Fibroblast of lung (primary cell): ENCODE measurements at regions not wholly inside any gene's neighbourhood (a gene's known extent, or its start where the extent isn't known, plus 50 kb on each side); places are given as distances from the start of the nearest gene placed in this dataset.

Source experiments
- DNase-seq, 2 donors: peaks; one replicate each; pipeline versions ENCODE4 v3.0.0 to v3.0.0-alpha.2; 2010; ENCODE audit warnings: low read depth in 2 of 2
- H2AFZ ChIP-seq: 2 replicates; pipeline ENCODE4 v1.5.1; 2012; ENCODE audit warnings: low read length, control low read depth, inconsistent platforms
- H3K27ac ChIP-seq: 2 replicates; pipeline ENCODE4 v1.5.1; 2011; ENCODE audit warnings: low read length, control low read depth; ENCODE audit not compliant: insufficient read depth
- H3K27me3 ChIP-seq: 2 replicates; pipeline ENCODE4 v1.5.1; 2011; ENCODE audit warnings: mild to moderate bottlenecking, low read length; ENCODE audit not compliant: control insufficient read depth, insufficient read depth
- H3K36me3 ChIP-seq: 2 replicates; pipeline ENCODE4 v1.5.1; 2011; ENCODE audit warnings: low read length; ENCODE audit not compliant: control insufficient read depth, insufficient read depth
- H3K4me1 ChIP-seq: 2 replicates; pipeline ENCODE4 v1.5.1; 2011; ENCODE audit warnings: low read length; ENCODE audit not compliant: control insufficient read depth, insufficient read depth; ENCODE audit errors: extremely low read depth
- H3K4me2 ChIP-seq: 2 replicates; pipeline ENCODE4 v1.5.1; 2011; ENCODE audit warnings: low read length, control low read depth; ENCODE audit not compliant: insufficient read depth; ENCODE audit errors: extremely low read depth
- H3K4me3 ChIP-seq, 4 experiments: fragments of 200-600 bp in 1 of 4; sonication (generic) in 1 of 4; replicated peaks in 1 of 4; 2 replicates each; pipeline ENCODE4 v1.5.1; 2011 to 2016; ENCODE audit warnings: low read length in 4 of 4, low read depth in 3 of 4, mild to moderate bottlenecking in 3 of 4, control low read depth in 2 of 4, inconsistent platforms in 1 of 4, mixed read lengths in 1 of 4; ENCODE audit not compliant: insufficient read depth in 1 of 4; ENCODE audit errors: control extremely low read depth in 1 of 4
- H3K79me2 ChIP-seq: 2 replicates; pipeline ENCODE4 v1.5.1; 2012; ENCODE audit warnings: mild to moderate bottlenecking, low read length, inconsistent platforms; ENCODE audit not compliant: control insufficient read depth, insufficient read depth
- H3K9ac ChIP-seq: 2 replicates; pipeline ENCODE4 v1.5.1; 2011; ENCODE audit warnings: mild to moderate bottlenecking, low read length, control low read depth; ENCODE audit not compliant: insufficient read depth
- H3K9me3 ChIP-seq: 2 replicates; pipeline ENCODE4 v1.5.1; 2012; ENCODE audit warnings: low read depth, low read length; ENCODE audit not compliant: control insufficient read depth, insufficient read depth
- H4K20me1 ChIP-seq: 2 replicates; pipeline ENCODE4 v1.5.1; 2011; ENCODE audit warnings: low read length; ENCODE audit not compliant: control insufficient read depth, insufficient read depth; ENCODE audit errors: extremely low read depth
- CTCF ChIP-seq, 2 donors: IDR thresholded peaks in 1 of 2; conservative IDR thresholded peaks in 1 of 2; 1 replicate in 1 of 2; 2 replicates in 1 of 2; pipeline ENCODE4 v1.5.1; 2011 to 2012; ENCODE audit warnings: low read length in 2 of 2, control low read depth in 1 of 2, inconsistent platforms in 1 of 2, low read depth in 1 of 2, mild to moderate bottlenecking in 1 of 2
- EZH2 ChIP-seq: IDR thresholded peaks from 2 replicates; pipeline ENCODE4 v1.5.1; 2012; ENCODE audit warnings: low read length, control low read depth, mild to moderate bottlenecking; ENCODE audit errors: missing control alignments

- Histone ChIP-seq H3K27me3 (no peaks in the 10 kb centered on the region), H3K79me2 (no peaks in the 10 kb centered on the region), H3K27ac (no peak overlapping the region), H4K20me1 (no peaks in the 10 kb centered on the region), H3K9me3 (peaks cover 4% of the 10 kb centered on the region), H3K9ac (no peak overlapping the region), H3K36me3 (no peaks in the 10 kb centered on the region), H3K4me1 (no peaks in the 10 kb centered on the region), H2AFZ (no peak overlapping the region), H3K4me2 (no peak overlapping the region), H3K4me3 (no peak overlapping the region)
- TF ChIP-seq EZH2 (no peak), CTCF (conservative IDR thresholded peaks at IDR 0.05 in 1 of 2, IDR thresholded peaks at IDR 0.05 in 1 of 2; ENCODE audit: low read depth in 1 of 2, low read length in 2 of 2) (no peak)
- no peak for DNase-seq
These were observed 130.7 kb downstream of the DLL1 start for GRCh38 chr6:170160031-170160627.

- H3K27me3 ChIP-seq: no peaks in the 10 kb centered on the region
- peaks cover 4% of the 10 kb centered on the region for H3K9me3 ChIP-seq
- no peak overlapping the region for H3K4me3 ChIP-seq
- no peak overlapping the region for H3K4me2 ChIP-seq
- no peak overlapping the region for H3K9ac ChIP-seq
- no peak for TF ChIP-seq EZH2
- no peak for TF ChIP-seq CTCF (conservative IDR thresholded peaks at IDR 0.05 in 1 of 2, IDR thresholded peaks at IDR 0.05 in 1 of 2; ENCODE audit: low read depth in 1 of 2, low read length in 2 of 2)
- no peaks in the 10 kb centered on the region for H3K4me1 ChIP-seq
- H4K20me1 ChIP-seq: no peaks in the 10 kb centered on the region
- no peak overlapping the region for H3K27ac ChIP-seq
- no peaks in the 10 kb centered on the region for H3K79me2 ChIP-seq
- H2AFZ ChIP-seq: no peak overlapping the region
- DNase-seq: no peak
- H3K36me3 ChIP-seq: no peaks in the 10 kb centered on the region
These were observed 131.6 kb downstream of the DLL1 start for GRCh38 chr6:170159022-170159965.

- Histone ChIP-seq H3K4me1 (no peaks in the 10 kb centered on the region), H3K27ac (no peak overlapping the region), H2AFZ (no peak overlapping the region), H4K20me1 (no peaks in the 10 kb centered on the region), H3K27me3 (no peaks in the 10 kb centered on the region), H3K4me2 (no peak overlapping the region), H3K36me3 (no peaks in the 10 kb centered on the region), H3K9ac (no peak overlapping the region), H3K79me2 (no peaks in the 10 kb centered on the region), H3K4me3 (no peak overlapping the region), H3K9me3 (peaks cover 2% of the 10 kb centered on the region)
- TF ChIP-seq EZH2 (no peak), CTCF (conservative IDR thresholded peaks at IDR 0.05 in 1 of 2, IDR thresholded peaks at IDR 0.05 in 1 of 2; ENCODE audit: low read depth in 1 of 2, low read length in 2 of 2) (no peak)
- no peak for DNase-seq
These were observed 132.4 kb downstream of the DLL1 start for GRCh38 chr6:170158296-170159021.
